ENCODE measurements at regions not wholly inside any gene's neighbourhood (a gene's known extent, or its start where the extent isn't known, plus 50 kb on each side); places are given as distances from the start of the nearest gene placed in this dataset.

GRCh38 chr4:19239565-19239964 lies 1012.1 kb upstream of the SLIT2 start:
- no peak for TF ChIP-seq POLR2A (IDR thresholded peaks at IDR 0.05)
- TF ChIP-seq, protein P1, sequence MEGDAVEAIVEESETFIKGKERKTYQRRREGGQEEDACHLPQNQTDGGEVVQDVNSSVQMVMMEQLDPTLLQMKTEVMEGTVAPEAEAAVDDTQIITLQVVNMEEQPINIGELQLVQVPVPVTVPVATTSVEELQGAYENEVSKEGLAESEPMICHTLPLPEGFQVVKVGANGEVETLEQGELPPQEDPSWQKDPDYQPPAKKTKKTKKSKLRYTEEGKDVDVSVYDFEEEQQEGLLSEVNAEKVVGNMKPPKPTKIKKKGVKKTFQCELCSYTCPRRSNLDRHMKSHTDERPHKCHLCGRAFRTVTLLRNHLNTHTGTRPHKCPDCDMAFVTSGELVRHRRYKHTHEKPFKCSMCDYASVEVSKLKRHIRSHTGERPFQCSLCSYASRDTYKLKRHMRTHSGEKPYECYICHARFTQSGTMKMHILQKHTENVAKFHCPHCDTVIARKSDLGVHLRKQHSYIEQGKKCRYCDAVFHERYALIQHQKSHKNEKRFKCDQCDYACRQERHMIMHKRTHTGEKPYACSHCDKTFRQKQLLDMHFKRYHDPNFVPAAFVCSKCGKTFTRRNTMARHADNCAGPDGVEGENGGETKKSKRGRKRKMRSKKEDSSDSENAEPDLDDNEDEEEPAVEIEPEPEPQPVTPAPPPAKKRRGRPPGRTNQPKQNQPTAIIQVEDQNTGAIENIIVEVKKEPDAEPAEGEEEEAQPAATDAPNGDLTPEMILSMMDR (IDR thresholded peaks at IDR 0.05) = no peak
